ENCODE measurements at regions not wholly inside any gene's neighbourhood (a gene's known extent, or its start where the extent isn't known, plus 50 kb on each side); places are given as distances from the start of the nearest gene placed in this dataset.

- no peak overlapping the region for H3K4me3 ChIP-seq
- TF ChIP-seq POLR2AphosphoS5 (IDR thresholded peaks at IDR 0.05; ENCODE audit: insufficient read depth in 1 of 2, low read depth in 1 of 2) (no peak), CTCF (IDR thresholded peaks at IDR 0.05) (no peak), POLR2A (IDR thresholded peaks at IDR 0.05) (no peak)
- no peaks in the 10 kb centered on the region for H3K27me3 ChIP-seq
- H3K9me3 ChIP-seq, result no peaks in the 10 kb centered on the region
- no peaks in the 10 kb centered on the region for H3K36me3 ChIP-seq
- no peak overlapping the region for H3K27ac ChIP-seq
- no peak for DNase-seq (ENCODE audit: extremely low spot score in 2 of 2)
- H3K4me1 ChIP-seq, result no peaks in the 10 kb centered on the region
- intact Hi-C loops (cut with DNase I), result no loop called here
These were observed 422.6 kb downstream of the NUF2 start for GRCh38 chr1:163744301-163744887.

GRCh38 chr1:163745204-163745603 lies 423.4 kb downstream of the NUF2 start:
- Histone ChIP-seq H3K4me1 (no peaks in the 10 kb centered on the region), H3K36me3 (no peaks in the 10 kb centered on the region), H3K27me3 (no peaks in the 10 kb centered on the region), H3K27ac (no peak overlapping the region), H3K9me3 (no peaks in the 10 kb centered on the region), H3K4me3 (no peak overlapping the region)
- TF ChIP-seq POLR2AphosphoS5 (IDR thresholded peaks at IDR 0.05; ENCODE audit: insufficient read depth in 1 of 2, low read depth in 1 of 2), result no peak
- no peak for TF ChIP-seq POLR2A (IDR thresholded peaks at IDR 0.05)
- intact Hi-C loops (cut with DNase I), result no loop called here
- DNase-seq (ENCODE audit: extremely low spot score in 2 of 2), result no peak

GRCh38 chr1:163747261-163747660 lies 425.5 kb downstream of the NUF2 start:
- Histone ChIP-seq H3K4me1 (no peaks in the 10 kb centered on the region), H3K4me3 (no peak overlapping the region), H3K36me3 (no peaks in the 10 kb centered on the region), H3K27ac (no peak overlapping the region), H3K9me3 (no peaks in the 10 kb centered on the region), H3K27me3 (no peaks in the 10 kb centered on the region)
- no peak for TF ChIP-seq POLR2A (IDR thresholded peaks at IDR 0.05)
- TF ChIP-seq POLR2AphosphoS5 (IDR thresholded peaks at IDR 0.05; ENCODE audit: insufficient read depth in 1 of 2, low read depth in 1 of 2), result no peak
- TF ChIP-seq CTCF (IDR thresholded peaks at IDR 0.05), result no peak
- DNase-seq (ENCODE audit: extremely low spot score in 2 of 2), result no peak
- intact Hi-C loops (cut with DNase I), result no loop called here

GRCh38 chr1:163747855-163748254 lies 426.1 kb downstream of the NUF2 start:
- no peaks in the 10 kb centered on the region for H3K36me3 ChIP-seq
- intact Hi-C loops (cut with DNase I), result no loop called here
- no peaks in the 10 kb centered on the region for H3K27me3 ChIP-seq
- no peaks in the 10 kb centered on the region for H3K4me1 ChIP-seq
- no peak overlapping the region for H3K4me3 ChIP-seq
- DNase-seq (ENCODE audit: extremely low spot score in 2 of 2), result no peak
- TF ChIP-seq POLR2AphosphoS5 (IDR thresholded peaks at IDR 0.05; ENCODE audit: insufficient read depth in 1 of 2, low read depth in 1 of 2) (no peak), POLR2A (IDR thresholded peaks at IDR 0.05) (no peak)
- H3K9me3 ChIP-seq, result no peaks in the 10 kb centered on the region
- no peak overlapping the region for H3K27ac ChIP-seq

GRCh38 chr1:163758977-163759670 lies 437.4 kb downstream of the NUF2 start:
- TF ChIP-seq CTCF (IDR thresholded peaks at IDR 0.05) (no peak), POLR2A (IDR thresholded peaks at IDR 0.05) (no peak), POLR2AphosphoS5 (IDR thresholded peaks at IDR 0.05; ENCODE audit: insufficient read depth in 1 of 2, low read depth in 1 of 2) (no peak)
- Histone ChIP-seq H3K36me3 (no peaks in the 10 kb centered on the region), H3K27me3 (no peaks in the 10 kb centered on the region), H3K4me1 (no peaks in the 10 kb centered on the region), H3K9me3 (no peaks in the 10 kb centered on the region), H3K4me3 (no peak overlapping the region), H3K27ac (no peak overlapping the region)
- no peak for DNase-seq (ENCODE audit: extremely low spot score in 2 of 2)
- intact Hi-C loops (cut with DNase I), result no loop called here

- H3K4me3 ChIP-seq, result no peak overlapping the region
- TF ChIP-seq POLR2AphosphoS5 (IDR thresholded peaks at IDR 0.05; ENCODE audit: insufficient read depth in 1 of 2, low read depth in 1 of 2) (no peak), POLR2A (IDR thresholded peaks at IDR 0.05) (no peak), CTCF (IDR thresholded peaks at IDR 0.05) (no peak)
- no peaks in the 10 kb centered on the region for H3K9me3 ChIP-seq
- intact Hi-C loops (cut with DNase I), result no loop called here
- no peaks in the 10 kb centered on the region for H3K27me3 ChIP-seq
- H3K4me1 ChIP-seq, result no peaks in the 10 kb centered on the region
- no peak for DNase-seq (ENCODE audit: extremely low spot score in 2 of 2)
- no peaks in the 10 kb centered on the region for H3K36me3 ChIP-seq
- H3K27ac ChIP-seq, result no peak overlapping the region
These were observed 440.1 kb downstream of the NUF2 start for GRCh38 chr1:163761898-163762297.
